GM23338 (cell line): ENCODE measurements at regions not wholly inside any gene's neighbourhood (a gene's known extent, or its start where the extent isn't known, plus 50 kb on each side); places are given as distances from the start of the nearest gene placed in this dataset.

ENCODE experiments used
- ATAC-seq: fragments of 200-7000 bp; cut with Tn5 transposase; 3 replicates; pipeline ENCODE4 v1.9.1; 2020
- DNase-seq: peaks from one replicate; pipeline ENCODE4 v3.0.0-alpha.2; 2015; ENCODE audit warnings: low spot score
- H2AFZ ChIP-seq: fragments of 200-600 bp; sonication (generic); 2 replicates; pipeline ENCODE4 v1.8.0; 2016; ENCODE audit warnings: antibody characterized with exemption, mild to moderate bottlenecking, moderate library complexity
- H3F3A ChIP-seq: fragments of 200-600 bp; sonication (generic); replicated peaks from 2 replicates; pipeline ENCODE4 v1.8.0; 2017; ENCODE audit warnings: antibody characterized with exemption, mixed run types, low read depth
- H3K27ac ChIP-seq: fragments of 200-600 bp; sonication (generic); 2 replicates; pipeline ENCODE4 v1.6.1; 2016; ENCODE audit warnings: low read depth
- H3K27me3 ChIP-seq: fragments of 200-600 bp; sonication (generic); 2 replicates; pipeline ENCODE4 v1.8.0; 2016; ENCODE audit warnings: mild to moderate bottlenecking, mixed run types, moderate library complexity; ENCODE audit not compliant: insufficient read depth
- H3K36me3 ChIP-seq: fragments of 200-600 bp; sonication (generic); 2 replicates; pipeline ENCODE4 v1.8.0; 2016; ENCODE audit warnings: mild to moderate bottlenecking; ENCODE audit not compliant: insufficient read depth
- H3K4me1 ChIP-seq: fragments of 200-600 bp; sonication (generic); 2 replicates; pipeline ENCODE4 v1.8.0; 2016; ENCODE audit warnings: mild to moderate bottlenecking, moderate library complexity; ENCODE audit not compliant: insufficient read depth
- H3K4me2 ChIP-seq: fragments of 200-600 bp; sonication (generic); 2 replicates; pipeline ENCODE4 v1.7.1; 2017; ENCODE audit warnings: mixed run types
- H3K4me3 ChIP-seq: fragments of 200-600 bp; sonication (generic); 2 replicates; pipeline ENCODE4 v1.6.1; 2016; ENCODE audit warnings: mixed run types
- H3K79me2 ChIP-seq: fragments of 200-600 bp; sonication (generic); replicated peaks from 2 replicates; pipeline ENCODE4 v1.8.0; 2017; ENCODE audit warnings: mild to moderate bottlenecking; ENCODE audit not compliant: insufficient read depth
- H3K9me2 ChIP-seq: fragments of 200-600 bp; sonication (generic); 2 replicates; pipeline ENCODE4 v1.8.0; 2017; ENCODE audit not compliant: insufficient read depth
- H4K20me1 ChIP-seq: fragments of 200-600 bp; sonication (generic); replicated peaks from 2 replicates; pipeline ENCODE4 v1.8.0; 2017; ENCODE audit warnings: mild to moderate bottlenecking; ENCODE audit not compliant: insufficient read depth
- H3K27ac Mint-ChIP-seq: 2 replicates; pipeline ENCODE4 v1.8.0; 2020; ENCODE audit warnings: inconsistent platforms, mild to moderate bottlenecking, moderate library complexity, mixed read lengths
- H3K27me3 Mint-ChIP-seq: 3 replicates; pipeline ENCODE4 v1.8.0; 2022; ENCODE audit warnings: low read depth, mild to moderate bottlenecking, moderate library complexity, mixed read lengths, inconsistent platforms; ENCODE audit not compliant: insufficient read depth, poor library complexity
- H3K36me3 Mint-ChIP-seq: 3 replicates; pipeline ENCODE4 v1.8.0; 2021; ENCODE audit warnings: low read depth, mild to moderate bottlenecking, inconsistent platforms, moderate library complexity, mixed read lengths
- H3K4me1 Mint-ChIP-seq: 3 replicates; pipeline ENCODE4 v1.8.0; 2020; ENCODE audit warnings: mild to moderate bottlenecking, inconsistent platforms, mixed read lengths
- H3K4me3 Mint-ChIP-seq: 3 replicates; pipeline ENCODE4 v1.8.0; 2021; ENCODE audit warnings: moderate library complexity, mild to moderate bottlenecking, inconsistent platforms, mixed read lengths
- H3K9me3 Mint-ChIP-seq: 3 replicates; pipeline ENCODE4 v1.8.0; 2020; ENCODE audit warnings: moderate library complexity, mild to moderate bottlenecking, inconsistent platforms, mixed read lengths
- CREB1 ChIP-seq: fragments of 250-450 bp; sonication (Bioruptor Pico); IDR thresholded peaks from 2 replicates; pipeline ENCODE4 v1.5.0; 2020; ENCODE audit warnings: low read depth, mild to moderate bottlenecking, moderate library complexity
- CTCF ChIP-seq, 2 experiments: fragments of 200-600 bp in 1 of 2; sonication (generic) in 1 of 2; conservative IDR thresholded peaks; 2 replicates each; pipeline versions ENCODE4 v1.5.1 to v1.6.1; 2016 to 2017; ENCODE audit warnings: antibody characterized with exemption in 2 of 2, low read depth in 2 of 2, mild to moderate bottlenecking in 2 of 2, moderate library complexity in 1 of 2
- ETS1 ChIP-seq: IDR thresholded peaks from 2 replicates; pipeline ENCODE4 v1.6.1; 2016; ENCODE audit warnings: antibody characterized with exemption
- EZH2 ChIP-seq: fragments of 200-600 bp; sonication (generic); IDR thresholded peaks from one replicate; pipeline ENCODE4 v1.8.0; 2017; ENCODE audit warnings: antibody characterized with exemption, mild to moderate bottlenecking, low read depth; ENCODE audit not compliant: unreplicated experiment
- EZH2phosphoT487 ChIP-seq: fragments of 200-600 bp; sonication (generic); IDR thresholded peaks from one replicate; pipeline ENCODE4 v1.8.1; 2018; ENCODE audit warnings: antibody characterized with exemption; ENCODE audit not compliant: unreplicated experiment
- NANOG ChIP-seq: IDR thresholded peaks from 2 replicates; pipeline ENCODE4 v1.6.1; 2016; ENCODE audit warnings: antibody characterized with exemption, borderline replicate concordance
- POLR2AphosphoS5 ChIP-seq: IDR thresholded peaks from 2 replicates; pipeline ENCODE4 v1.6.1; 2016; ENCODE audit warnings: antibody characterized with exemption, low read depth
- REST ChIP-seq: IDR thresholded peaks from one replicate; pipeline ENCODE4 v1.6.1; 2018; ENCODE audit warnings: antibody characterized with exemption; ENCODE audit not compliant: unreplicated experiment
- STAT1 ChIP-seq: IDR thresholded peaks from one replicate; pipeline ENCODE4 v1.6.1; 2016; ENCODE audit warnings: antibody characterized with exemption; ENCODE audit not compliant: unreplicated experiment
- ZNF114 ChIP-seq: fragments of 250-450 bp; sonication (Bioruptor Pico); IDR thresholded peaks from 2 replicates; pipeline ENCODE4 v1.5.0; 2020; ENCODE audit warnings: mild to moderate bottlenecking, moderate library complexity
- ZNF462 ChIP-seq: fragments of 250-450 bp; sonication (Bioruptor Pico); IDR thresholded peaks from 2 replicates; pipeline ENCODE4 v1.5.0; 2020; ENCODE audit warnings: mild to moderate bottlenecking, moderate library complexity

GRCh38 chr20:60652046-60652445 lies 600.0 kb upstream of the CDH4 start (continued):
- TF ChIP-seq ZNF462 (CRISPR knock-in tag) (no peak), NANOG (no peak)

- H3K4me1 ChIP-seq = no peaks in the 10 kb centered on the region
- H3K9me2 ChIP-seq = no peaks in the 10 kb centered on the region
- no peaks in the 10 kb centered on the region for H4K20me1 ChIP-seq
- DNase-seq (no peak), ATAC-seq (no peak)
- no peak overlapping the region for H3K4me3 ChIP-seq
- peaks cover 26% of the 10 kb centered on the region for H3K9me3 Mint-ChIP-seq
- no peaks in the 10 kb centered on the region for H3K79me2 ChIP-seq
- H2AFZ ChIP-seq = no peak overlapping the region
- H3K27me3 ChIP-seq = no peaks in the 10 kb centered on the region
- no peaks in the 10 kb centered on the region for H3F3A ChIP-seq
- H3K27ac Mint-ChIP-seq = no peak overlapping the region
- H3K4me2 ChIP-seq = no peak overlapping the region
- H3K27ac ChIP-seq = no peak overlapping the region
- H3K36me3 ChIP-seq = no peaks in the 10 kb centered on the region; the same call in 1 of the 2 replicates
- H3K4me3 Mint-ChIP-seq = no peak overlapping the region
- peaks cover 13% of the 10 kb centered on the region for H3K36me3 Mint-ChIP-seq
- peaks cover 7% of the 10 kb centered on the region for H3K4me1 Mint-ChIP-seq
- peaks cover 7% of the 10 kb centered on the region for H3K27me3 Mint-ChIP-seq
- TF ChIP-seq CREB1 (no peak), CTCF (conservative IDR thresholded peaks at IDR 0.05; ENCODE audit: low read depth in 2 of 2) (no peak), POLR2AphosphoS5 (no peak), STAT1 (no peak), REST (no peak), EZH2phosphoT487 (no peak), ETS1 (no peak), ZNF114 (CRISPR knock-in tag) (no peak), EZH2 (no peak)
These were observed 599.4 kb upstream of the CDH4 start for GRCh38 chr20:60652615-60653014.
